Uterus (tissue), 2 donors: ENCODE measurements at regions not wholly inside any gene's neighbourhood (a gene's known extent, or its start where the extent isn't known, plus 50 kb on each side); places are given as distances from the start of the nearest gene placed in this dataset.

Source experiments
- CTCF ChIP-seq, 4 experiments: fragments of 200-600 bp in 2 of 4; fragments of 450-650 bp in 2 of 4; sonication (generic) in 2 of 4; IDR thresholded peaks; one replicate each; pipeline ENCODE4 v1.5.1; 2016 to 2019; ENCODE audit warnings: antibody characterized with exemption in 4 of 4, mild to moderate bottlenecking in 2 of 4, moderate library complexity in 1 of 4
- POLR2A ChIP-seq, 2 donors: fragments of 450-650 bp; IDR thresholded peaks; one replicate each; pipeline ENCODE4 v1.6.1; 2016; ENCODE audit warnings: antibody characterized with exemption in 2 of 2, mild to moderate bottlenecking in 1 of 2, moderate library complexity in 1 of 2

- TF ChIP-seq CTCF (IDR thresholded peaks at IDR 0.05), result no peak
- no peak for TF ChIP-seq POLR2A (IDR thresholded peaks at IDR 0.05)
Observed at GRCh38 chr12:13583630-13584029, 387.1 kb downstream of the EMP1 start.
